IPS-18a (cell line): ENCODE measurements at regions not wholly inside any gene's neighbourhood (a gene's known extent, or its start where the extent isn't known, plus 50 kb on each side); places are given as distances from the start of the nearest gene placed in this dataset.
"Not testable (repeated sequence)": the region's sequence is repeated elsewhere in the genome, so short reads cannot be mapped to it uniquely, and the experiment has no call there.

ENCODE experiments used
- H3K27ac ChIP-seq: one replicate; pipeline ENCODE4 v1.5.1; 2013; ENCODE audit warnings: low read length
- H3K27me3 ChIP-seq: one replicate; pipeline ENCODE4 v1.6.1; 2013; ENCODE audit warnings: mild to moderate bottlenecking, low read length; ENCODE audit not compliant: control insufficient read depth, insufficient read depth
- H3K36me3 ChIP-seq: one replicate; pipeline ENCODE4 v1.6.1; 2013; ENCODE audit warnings: low read depth, low read length; ENCODE audit not compliant: control insufficient read depth
- H3K4me1 ChIP-seq: one replicate; pipeline ENCODE4 v1.6.1; 2013; ENCODE audit warnings: low read depth, low read length; ENCODE audit not compliant: control insufficient read depth
- H3K4me3 ChIP-seq: one replicate; pipeline ENCODE4 v1.5.1; 2013; ENCODE audit warnings: low read length
- H3K9ac ChIP-seq: one replicate; pipeline ENCODE4 v1.6.1; 2013; ENCODE audit warnings: mild to moderate bottlenecking, low read length, moderate library complexity
- H3K9me3 ChIP-seq: one replicate; pipeline ENCODE4 v1.6.1; 2013; ENCODE audit warnings: low read depth, low read length; ENCODE audit not compliant: control insufficient read depth

- Histone ChIP-seq H3K27ac (no peak overlapping the region), H3K4me1 (no peaks in the 10 kb centered on the region)
Measured at GRCh38 chr6:49198015-49198414, 265.0 kb downstream of the MMUT start.

GRCh38 chr6:49162379-49162778, 300.7 kb downstream of the MMUT start:
- H3K36me3 ChIP-seq, H3K9ac ChIP-seq, H3K27me3 ChIP-seq, H3K4me3 ChIP-seq, H3K27ac ChIP-seq, H3K4me1 ChIP-seq, H3K9me3 ChIP-seq: not testable (repeated sequence)

More at GRCh38 chr6:49198015-49198414, 265.0 kb downstream of the MMUT start:
- Histone ChIP-seq H3K9ac (no peak overlapping the region), H3K4me3 (no peak overlapping the region), H3K9me3 (no peaks in the 10 kb centered on the region), H3K36me3 (no peaks in the 10 kb centered on the region), H3K27me3 (no peaks in the 10 kb centered on the region)

GRCh38 chr6:49155316-49155715, 307.7 kb downstream of the MMUT start:
- Histone ChIP-seq H3K4me1 (peaks cover 14% of the 10 kb centered on the region), H3K9ac (no peak overlapping the region), H3K27ac (no peak overlapping the region), H3K27me3 (no peaks in the 10 kb centered on the region), H3K4me3 (no peak overlapping the region), H3K9me3 (no peaks in the 10 kb centered on the region), H3K36me3 (no peaks in the 10 kb centered on the region)

DNA sequence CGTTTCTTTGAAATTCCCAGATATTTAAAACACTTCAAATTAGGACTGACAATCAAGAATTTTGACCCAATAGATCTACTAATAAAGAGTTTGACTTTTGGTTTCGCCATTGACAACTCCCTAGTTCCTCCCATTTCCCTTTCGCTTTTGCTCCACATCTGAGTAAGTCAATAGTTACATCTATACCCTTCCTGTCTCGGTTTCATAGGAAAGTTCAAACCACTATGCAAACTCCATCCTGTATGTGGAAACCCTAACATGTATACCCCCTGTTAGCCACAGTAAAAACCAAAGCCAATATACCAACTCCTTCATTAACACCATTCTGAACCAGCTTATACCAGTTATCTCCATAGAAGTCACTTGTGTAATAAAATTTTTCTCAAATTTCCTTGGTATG, 311.1 kb downstream of the MMUT start:
- Histone ChIP-seq H3K9ac (no peak overlapping the region), H3K27me3 (no peaks in the 10 kb centered on the region), H3K27ac (no peak overlapping the region), H3K36me3 (no peaks in the 10 kb centered on the region), H3K9me3 (no peaks in the 10 kb centered on the region), H3K4me3 (no peak overlapping the region), H3K4me1 (peaks cover 14% of the 10 kb centered on the region)

- Histone ChIP-seq H3K36me3 (no peaks in the 10 kb centered on the region), H3K9ac (no peak overlapping the region), H3K9me3 (peaks cover 3% of the 10 kb centered on the region), H3K27me3 (no peaks in the 10 kb centered on the region), H3K27ac (no peak overlapping the region), H3K4me1 (peaks cover 14% of the 10 kb centered on the region), H3K4me3 (no peak overlapping the region)
Measured at GRCh38 chr6:49151461-49151860, 311.6 kb downstream of the MMUT start.

GRCh38 chr6:49151033-49151432, 312.0 kb downstream of the MMUT start:
- H3K9me3 ChIP-seq = peaks cover 5% of the 10 kb centered on the region
- no peak overlapping the region for H3K27ac ChIP-seq
- no peaks in the 10 kb centered on the region for H3K36me3 ChIP-seq
- H3K9ac ChIP-seq = no peak overlapping the region
- H3K27me3 ChIP-seq = no peaks in the 10 kb centered on the region
- no peak overlapping the region for H3K4me3 ChIP-seq
- peaks cover 14% of the 10 kb centered on the region for H3K4me1 ChIP-seq

GRCh38 chr6:49145280-49145679, 317.8 kb downstream of the MMUT start:
- H3K36me3 ChIP-seq = no peaks in the 10 kb centered on the region
- H3K4me1 ChIP-seq = peaks cover 34% of the 10 kb centered on the region
- H3K27me3 ChIP-seq = no peaks in the 10 kb centered on the region
- H3K9ac ChIP-seq = no peak overlapping the region
- no peak overlapping the region for H3K4me3 ChIP-seq
- H3K9me3 ChIP-seq = peaks cover 5% of the 10 kb centered on the region
- no peak overlapping the region for H3K27ac ChIP-seq

DNA sequence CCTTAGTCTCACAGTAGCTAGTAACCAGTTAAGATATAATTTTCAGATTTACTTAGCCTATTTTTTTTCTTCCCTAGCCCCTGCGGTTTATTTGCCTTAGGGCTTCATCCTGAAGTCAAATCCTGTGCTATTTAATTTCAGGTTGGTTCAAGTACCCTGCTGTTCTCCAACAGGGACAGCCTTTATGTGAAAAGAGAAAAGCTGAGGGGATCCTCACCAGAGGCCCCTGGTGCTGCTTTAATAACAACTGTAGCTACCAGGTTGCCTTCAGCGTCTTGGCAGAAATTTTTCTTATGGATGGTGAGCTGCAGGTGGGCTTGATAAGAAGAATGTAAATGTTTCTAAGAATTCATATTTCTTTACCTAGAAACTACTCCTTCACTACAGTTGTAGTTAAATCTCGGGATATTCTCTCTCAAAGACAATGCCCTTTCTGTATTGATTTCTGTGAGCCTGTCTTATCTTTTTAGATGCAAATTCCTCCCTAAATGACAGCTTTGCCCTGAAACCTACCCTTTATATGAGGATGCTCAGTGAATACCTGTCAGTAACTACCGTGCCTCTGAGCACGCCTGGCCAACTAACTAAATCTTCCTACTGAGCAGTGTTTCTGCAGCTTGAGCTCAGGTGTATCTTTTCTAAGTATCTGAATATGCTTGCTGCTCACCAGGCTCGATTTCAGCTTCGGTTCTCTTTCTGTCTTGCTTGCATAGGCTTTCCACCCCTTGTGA, 320.5 kb downstream of the MMUT start:
- peak overlapping the region; percentile 5 for H3K4me3 ChIP-seq
- peaks cover 5% of the 10 kb centered on the region for H3K9me3 ChIP-seq
- H3K4me1 ChIP-seq = peaks cover 34% of the 10 kb centered on the region
- H3K27ac ChIP-seq = no peak overlapping the region
- no peak overlapping the region for H3K9ac ChIP-seq
- H3K27me3 ChIP-seq = no peaks in the 10 kb centered on the region
- H3K36me3 ChIP-seq = no peaks in the 10 kb centered on the region

- Histone ChIP-seq H3K9ac (no peak overlapping the region), H3K9me3 (no peaks in the 10 kb centered on the region), H3K4me3 (no peak overlapping the region), H3K4me1 (no peaks in the 10 kb centered on the region), H3K36me3 (no peaks in the 10 kb centered on the region), H3K27me3 (no peaks in the 10 kb centered on the region), H3K27ac (no peak overlapping the region)
Measured at GRCh38 chr6:49121970-49122369, 341.1 kb downstream of the MMUT start.

- no peaks in the 10 kb centered on the region for H3K27me3 ChIP-seq
- H3K4me3 ChIP-seq = no peak overlapping the region
- no peaks in the 10 kb centered on the region for H3K4me1 ChIP-seq
- no peak overlapping the region for H3K9ac ChIP-seq
- no peak overlapping the region for H3K27ac ChIP-seq
- no peaks in the 10 kb centered on the region for H3K36me3 ChIP-seq
- H3K9me3 ChIP-seq = no peaks in the 10 kb centered on the region
Measured at GRCh38 chr6:49118478-49118877, 344.6 kb downstream of the MMUT start.

DNA sequence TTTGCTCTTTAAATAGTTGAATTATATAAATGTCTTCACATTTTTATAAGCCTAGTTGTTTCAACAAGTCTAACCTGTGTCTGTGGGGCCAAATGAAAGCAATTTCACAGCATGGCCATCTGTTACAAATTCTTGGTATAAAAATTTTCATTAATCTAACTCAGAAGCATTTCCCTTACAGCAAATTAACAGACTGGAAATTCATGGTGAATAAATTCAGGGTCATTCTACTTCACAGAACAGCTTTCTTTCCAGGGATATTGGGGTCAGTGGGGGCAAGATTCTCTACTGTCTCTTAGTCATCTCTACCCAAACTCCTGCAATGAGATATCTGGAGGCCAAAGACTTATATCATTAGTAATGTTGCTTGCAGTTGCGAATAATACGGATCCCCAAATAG, 352.1 kb downstream of the MMUT start:
- Histone ChIP-seq H3K9ac (no peak overlapping the region), H3K4me3 (no peak overlapping the region), H3K9me3 (no peaks in the 10 kb centered on the region), H3K36me3 (no peaks in the 10 kb centered on the region), H3K27ac (no peak overlapping the region), H3K4me1 (no peaks in the 10 kb centered on the region), H3K27me3 (no peaks in the 10 kb centered on the region)

DNA sequence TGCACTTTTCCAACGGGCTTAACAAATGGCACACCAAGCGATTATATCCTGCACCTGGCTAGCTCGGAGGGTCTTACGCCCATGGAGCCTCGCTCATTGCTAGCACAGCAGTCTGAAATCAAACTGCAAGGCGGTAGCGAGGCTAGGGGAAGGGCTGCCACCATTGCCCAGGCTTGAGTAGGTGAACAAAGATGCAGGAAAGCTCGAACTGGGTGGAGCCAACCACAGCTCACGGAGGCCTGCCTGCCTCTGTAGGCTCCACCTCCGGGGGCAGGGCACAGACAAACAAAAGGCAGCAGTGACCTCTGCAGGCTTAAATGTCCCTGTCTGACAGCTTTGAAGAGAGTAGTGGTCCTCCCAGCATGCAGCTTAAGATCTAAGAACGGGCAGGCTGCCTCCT, 365.4 kb downstream of the MMUT start:
- H3K36me3 ChIP-seq, H3K9me3 ChIP-seq, H3K4me3 ChIP-seq, H3K4me1 ChIP-seq, H3K9ac ChIP-seq, H3K27ac ChIP-seq, H3K27me3 ChIP-seq: not testable (repeated sequence)
